ENCODE measurements at regions not wholly inside any gene's neighbourhood (a gene's known extent, or its start where the extent isn't known, plus 50 kb on each side); places are given as distances from the start of the nearest gene placed in this dataset.

DNA sequence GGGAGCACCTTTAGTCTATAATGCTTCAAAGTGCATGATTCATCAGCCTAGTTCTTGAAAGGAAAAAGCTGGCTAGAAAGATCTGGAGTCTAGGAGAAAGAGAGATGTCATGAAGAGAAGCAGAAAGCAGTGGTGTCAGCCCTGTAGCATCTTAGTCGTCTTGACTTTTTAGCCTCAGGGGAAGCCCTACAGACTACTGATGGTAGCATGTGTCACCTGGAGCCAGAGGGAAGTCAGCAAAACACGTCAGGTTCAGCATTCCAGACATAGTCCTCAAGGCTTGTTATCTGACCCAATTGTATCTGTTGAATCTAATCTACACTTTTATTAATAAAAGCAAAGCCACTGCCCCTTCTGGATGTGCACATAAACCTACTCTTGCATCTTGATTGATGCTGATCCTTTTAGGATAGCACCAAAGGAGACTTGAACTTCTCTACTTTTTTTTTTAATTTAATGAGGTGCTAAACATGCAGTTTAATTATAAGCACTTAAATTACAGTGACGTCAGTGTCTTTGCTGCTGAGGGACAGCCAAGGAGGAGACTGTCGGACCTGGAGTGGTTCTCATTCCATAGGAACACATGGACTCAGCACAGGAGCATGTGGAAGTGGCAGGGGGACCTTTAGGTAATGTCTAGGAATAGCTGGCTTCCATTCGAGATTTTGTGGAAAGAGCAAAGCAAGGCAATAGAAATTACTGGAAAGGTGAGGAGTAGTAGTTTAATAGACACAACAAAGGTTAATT lies 525.5 kb upstream of the SGCG start:
- no peak overlapping the region for H3K9ac ChIP-seq (ENCODE audit: low read depth, low read length)

More for the DNA sequence above, 525.5 kb upstream of the SGCG start:
- DNase-seq, result no peak
- intact Hi-C loops (cut with micrococcal nuclease) (no loop called here), dilution Hi-C loops (cut with HindIII; ENCODE audit: low sequenced_read_pairs, unreplicated experiment) (no loop called here), in situ Hi-C loops (cut with MboI; ENCODE audit: low sequenced_read_pairs) (no loop called here)
- H3K27ac ChIP-seq (ENCODE audit: insufficient read depth, low read length), result no peak overlapping the region
- no peak overlapping the region for H2AFZ ChIP-seq (replicated peaks; ENCODE audit: low read length, poor library complexity)
- H3K79me1 ChIP-seq (ENCODE audit: low read depth in 1 of 2, low read length in 2 of 2), result no peaks in the 10 kb centered on the region
- no peak overlapping the region for H4K8ac ChIP-seq (ENCODE audit: low read depth in 2 of 2, low read length in 2 of 2)
- WGBS, 2 experiments (ENCODE audit: extremely low coverage in 2 of 2, insufficient read length in 1 of 2), result 10% methylated on average over 2 of the region's 5 CpGs; no CpG with 5 or more reads in 1 of the 2 experiments
- ATAC-seq (ENCODE audit: low read depth), result no peak
- no peak overlapping the region for H2BK5ac ChIP-seq (ENCODE audit: low read depth, low read length, poor library complexity, severe bottlenecking)
- no TSS peak for BruUV-seq (replicated peaks)
- no peak overlapping the region for H3K4me2 ChIP-seq (ENCODE audit: low read depth, low read length)
- H2BK120ac ChIP-seq (ENCODE audit: low read depth, low read length), result no peak overlapping the region
- H2BK20ac ChIP-seq (ENCODE audit: low read depth, low read length), result no peak overlapping the region
- H3K14ac ChIP-seq (replicated peaks; ENCODE audit: low read depth, low read length), result no peak overlapping the region
- no peak overlapping the region for H3K56ac ChIP-seq (ENCODE audit: extremely low read depth, insufficient read depth, low read length)
- no peak overlapping the region for H3K4ac ChIP-seq (ENCODE audit: low read depth, low read length)
- no peaks in the 10 kb centered on the region for H3K36me3 ChIP-seq (ENCODE audit: control insufficient read depth, insufficient read depth, low read length)
- H4K5ac ChIP-seq (ENCODE audit: low read depth, low read length), result no peak overlapping the region
- H2AK9ac ChIP-seq (replicated peaks; ENCODE audit: low read depth, low read length, poor library complexity), result no peak overlapping the region
- H4K91ac ChIP-seq (ENCODE audit: insufficient read depth, low read depth, low read length), result no peak overlapping the region
- CTCF ChIA-PET, result no interaction called here
- H3K9me1 ChIP-seq (ENCODE audit: insufficient read depth, low read length), result no peaks in the 10 kb centered on the region
- H3K23ac ChIP-seq (ENCODE audit: low read depth, low read length), result no peak overlapping the region
- H3K18ac ChIP-seq (ENCODE audit: low read depth, low read length), result no peak overlapping the region
- H2AK5ac ChIP-seq (ENCODE audit: low read depth, low read length), result no peak overlapping the region
- H2BK15ac ChIP-seq (ENCODE audit: low read depth, low read length), result no peak overlapping the region
- no peaks in the 10 kb centered on the region for H3K27me3 ChIP-seq (ENCODE audit: control insufficient read depth, insufficient read depth, low read length)
- POLR2A ChIA-PET (ENCODE audit: unreplicated experiment), result no interaction called here
- no peak for TF ChIP-seq MAFK (IDR thresholded peaks at IDR 0.05; ENCODE audit: low read depth, low read length)
- TF ChIP-seq RAD21 (IDR thresholded peaks at IDR 0.05; ENCODE audit: low read length), result no peak
- TF ChIP-seq, protein P1, sequence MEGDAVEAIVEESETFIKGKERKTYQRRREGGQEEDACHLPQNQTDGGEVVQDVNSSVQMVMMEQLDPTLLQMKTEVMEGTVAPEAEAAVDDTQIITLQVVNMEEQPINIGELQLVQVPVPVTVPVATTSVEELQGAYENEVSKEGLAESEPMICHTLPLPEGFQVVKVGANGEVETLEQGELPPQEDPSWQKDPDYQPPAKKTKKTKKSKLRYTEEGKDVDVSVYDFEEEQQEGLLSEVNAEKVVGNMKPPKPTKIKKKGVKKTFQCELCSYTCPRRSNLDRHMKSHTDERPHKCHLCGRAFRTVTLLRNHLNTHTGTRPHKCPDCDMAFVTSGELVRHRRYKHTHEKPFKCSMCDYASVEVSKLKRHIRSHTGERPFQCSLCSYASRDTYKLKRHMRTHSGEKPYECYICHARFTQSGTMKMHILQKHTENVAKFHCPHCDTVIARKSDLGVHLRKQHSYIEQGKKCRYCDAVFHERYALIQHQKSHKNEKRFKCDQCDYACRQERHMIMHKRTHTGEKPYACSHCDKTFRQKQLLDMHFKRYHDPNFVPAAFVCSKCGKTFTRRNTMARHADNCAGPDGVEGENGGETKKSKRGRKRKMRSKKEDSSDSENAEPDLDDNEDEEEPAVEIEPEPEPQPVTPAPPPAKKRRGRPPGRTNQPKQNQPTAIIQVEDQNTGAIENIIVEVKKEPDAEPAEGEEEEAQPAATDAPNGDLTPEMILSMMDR (conservative IDR thresholded peaks at IDR 0.05; ENCODE audit: low read depth, low read length), result no peak
- TF ChIP-seq FOS (IDR thresholded peaks at IDR 0.05; ENCODE audit: low read depth, low read length), result no peak
- TF ChIP-seq MXI1 (IDR thresholded peaks at IDR 0.05; ENCODE audit: borderline replicate concordance, low read depth, low read length), result no peak
- no peak for TF ChIP-seq NFE2L2 (IDR thresholded peaks at IDR 0.05; ENCODE audit: low read depth, low read length)
- TF ChIP-seq BHLHE40 (IDR thresholded peaks at IDR 0.05; ENCODE audit: low read depth, low read length), result no peak
- no peak for TF ChIP-seq POLR2A (IDR thresholded peaks at IDR 0.05; ENCODE audit: low read depth, low read length)
- no peak for TF ChIP-seq CEBPB (IDR thresholded peaks at IDR 0.05; ENCODE audit: low read depth, low read length)
- TF ChIP-seq SMC3 (IDR thresholded peaks at IDR 0.05; ENCODE audit: low read depth, low read length), result no peak
- no peak for TF ChIP-seq MAZ (IDR thresholded peaks at IDR 0.05; ENCODE audit: borderline replicate concordance, low read depth, low read length)
- TF ChIP-seq, protein P2, sequence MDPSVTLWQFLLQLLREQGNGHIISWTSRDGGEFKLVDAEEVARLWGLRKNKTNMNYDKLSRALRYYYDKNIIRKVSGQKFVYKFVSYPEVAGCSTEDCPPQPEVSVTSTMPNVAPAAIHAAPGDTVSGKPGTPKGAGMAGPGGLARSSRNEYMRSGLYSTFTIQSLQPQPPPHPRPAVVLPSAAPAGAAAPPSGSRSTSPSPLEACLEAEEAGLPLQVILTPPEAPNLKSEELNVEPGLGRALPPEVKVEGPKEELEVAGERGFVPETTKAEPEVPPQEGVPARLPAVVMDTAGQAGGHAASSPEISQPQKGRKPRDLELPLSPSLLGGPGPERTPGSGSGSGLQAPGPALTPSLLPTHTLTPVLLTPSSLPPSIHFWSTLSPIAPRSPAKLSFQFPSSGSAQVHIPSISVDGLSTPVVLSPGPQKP (IDR thresholded peaks at IDR 0.05; ENCODE audit: borderline replicate concordance, low read depth, low read length), result no peak
- TF ChIP-seq, protein P3, sequence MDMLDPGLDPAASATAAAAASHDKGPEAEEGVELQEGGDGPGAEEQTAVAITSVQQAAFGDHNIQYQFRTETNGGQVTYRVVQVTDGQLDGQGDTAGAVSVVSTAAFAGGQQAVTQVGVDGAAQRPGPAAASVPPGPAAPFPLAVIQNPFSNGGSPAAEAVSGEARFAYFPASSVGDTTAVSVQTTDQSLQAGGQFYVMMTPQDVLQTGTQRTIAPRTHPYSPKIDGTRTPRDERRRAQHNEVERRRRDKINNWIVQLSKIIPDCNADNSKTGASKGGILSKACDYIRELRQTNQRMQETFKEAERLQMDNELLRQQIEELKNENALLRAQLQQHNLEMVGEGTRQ (IDR thresholded peaks at IDR 0.05; ENCODE audit: low read depth, low read length), result no peak
- no peak for TF ChIP-seq RFX5 (IDR thresholded peaks at IDR 0.05; ENCODE audit: low read depth, low read length)
- TF ChIP-seq RCOR1 (IDR thresholded peaks at IDR 0.05; ENCODE audit: insufficient replicate concordance, low read length), result no peak
- no peak for TF ChIP-seq CHD1 (IDR thresholded peaks at IDR 0.05; ENCODE audit: low read depth, low read length)
- H3K4me1 ChIP-seq (ENCODE audit: control insufficient read depth, insufficient read depth, low read length), result no peaks in the 10 kb centered on the region
- no peaks in the 10 kb centered on the region for H3K9me3 ChIP-seq (ENCODE audit: control insufficient read depth, insufficient read depth, low read length)
- H3K4me3 ChIP-seq (ENCODE audit: insufficient read depth, low read depth, low read length), result no peak overlapping the region
- no peaks in the 10 kb centered on the region for H4K20me1 ChIP-seq (ENCODE audit: insufficient read depth, low read length)
